Epithelial cell of esophagus (primary cell): ENCODE measurements at regions not wholly inside any gene's neighbourhood (a gene's known extent, or its start where the extent isn't known, plus 50 kb on each side); places are given as distances from the start of the nearest gene placed in this dataset.
"Not testable (repeated sequence)": the region's sequence is repeated elsewhere in the genome, so short reads cannot be mapped to it uniquely, and the experiment has no call there.

Experiments used
- DNase-seq: peaks from one replicate; pipeline ENCODE4 v3.0.0; 2010; ENCODE audit warnings: low read depth
- H3K4me3 ChIP-seq: 2 replicates; pipeline ENCODE4 v1.5.1; 2011; ENCODE audit warnings: mild to moderate bottlenecking, low read length, control low read depth
- TF ChIP-seq, protein P1 (sequence below): IDR thresholded peaks from 2 replicates; pipeline ENCODE4 v1.5.1; 2011; ENCODE audit warnings: low read depth, mild to moderate bottlenecking, low read length, control low read depth, inconsistent platforms; ENCODE audit not compliant: insufficient read depth; ENCODE audit errors: missing control alignments

DNA sequence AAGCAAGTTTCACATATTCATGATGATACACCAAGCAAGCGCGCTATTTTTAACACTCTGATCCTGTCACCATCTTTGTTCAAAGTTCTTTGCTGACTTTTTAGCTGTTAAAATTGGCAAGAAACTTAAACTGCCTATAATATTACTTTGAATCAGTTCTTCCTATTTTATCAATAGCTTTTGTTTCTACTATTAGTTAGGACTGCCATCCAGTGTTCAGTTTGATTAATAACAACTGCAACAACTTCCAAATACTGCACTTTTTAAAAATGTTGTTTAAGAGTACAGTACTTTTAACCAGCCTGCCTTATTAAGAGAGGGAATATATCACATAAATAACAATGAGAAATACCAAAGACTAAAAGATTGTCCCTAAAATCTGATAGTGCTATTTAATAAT is 614.3 kb downstream of the FAM133A start:
- no peak overlapping the region for H3K4me3 ChIP-seq
- no peak for DNase-seq
- TF ChIP-seq, protein P1, sequence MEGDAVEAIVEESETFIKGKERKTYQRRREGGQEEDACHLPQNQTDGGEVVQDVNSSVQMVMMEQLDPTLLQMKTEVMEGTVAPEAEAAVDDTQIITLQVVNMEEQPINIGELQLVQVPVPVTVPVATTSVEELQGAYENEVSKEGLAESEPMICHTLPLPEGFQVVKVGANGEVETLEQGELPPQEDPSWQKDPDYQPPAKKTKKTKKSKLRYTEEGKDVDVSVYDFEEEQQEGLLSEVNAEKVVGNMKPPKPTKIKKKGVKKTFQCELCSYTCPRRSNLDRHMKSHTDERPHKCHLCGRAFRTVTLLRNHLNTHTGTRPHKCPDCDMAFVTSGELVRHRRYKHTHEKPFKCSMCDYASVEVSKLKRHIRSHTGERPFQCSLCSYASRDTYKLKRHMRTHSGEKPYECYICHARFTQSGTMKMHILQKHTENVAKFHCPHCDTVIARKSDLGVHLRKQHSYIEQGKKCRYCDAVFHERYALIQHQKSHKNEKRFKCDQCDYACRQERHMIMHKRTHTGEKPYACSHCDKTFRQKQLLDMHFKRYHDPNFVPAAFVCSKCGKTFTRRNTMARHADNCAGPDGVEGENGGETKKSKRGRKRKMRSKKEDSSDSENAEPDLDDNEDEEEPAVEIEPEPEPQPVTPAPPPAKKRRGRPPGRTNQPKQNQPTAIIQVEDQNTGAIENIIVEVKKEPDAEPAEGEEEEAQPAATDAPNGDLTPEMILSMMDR = no peak

DNA sequence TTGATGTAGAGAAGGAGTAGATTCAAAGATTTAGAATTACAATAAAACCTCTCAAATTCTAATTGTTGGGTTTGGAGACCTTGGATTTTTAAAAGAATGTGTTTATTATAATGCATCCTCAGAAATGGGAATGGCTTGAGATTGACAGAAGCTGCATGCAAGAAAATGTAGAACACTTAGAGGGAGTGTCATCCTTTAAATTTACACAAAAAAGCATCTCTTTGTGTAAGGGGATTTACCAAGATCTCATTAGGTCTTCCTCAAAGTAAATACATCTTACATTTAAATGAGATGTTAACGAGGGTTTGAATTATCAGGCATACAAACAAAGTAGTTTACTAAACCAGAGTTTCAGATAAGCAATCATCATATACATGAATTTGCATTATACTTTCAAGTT is 615.0 kb downstream of the FAM133A start:
- TF ChIP-seq, protein P1 = no peak
- no peak for DNase-seq
- H3K4me3 ChIP-seq = no peak overlapping the region

DNA sequence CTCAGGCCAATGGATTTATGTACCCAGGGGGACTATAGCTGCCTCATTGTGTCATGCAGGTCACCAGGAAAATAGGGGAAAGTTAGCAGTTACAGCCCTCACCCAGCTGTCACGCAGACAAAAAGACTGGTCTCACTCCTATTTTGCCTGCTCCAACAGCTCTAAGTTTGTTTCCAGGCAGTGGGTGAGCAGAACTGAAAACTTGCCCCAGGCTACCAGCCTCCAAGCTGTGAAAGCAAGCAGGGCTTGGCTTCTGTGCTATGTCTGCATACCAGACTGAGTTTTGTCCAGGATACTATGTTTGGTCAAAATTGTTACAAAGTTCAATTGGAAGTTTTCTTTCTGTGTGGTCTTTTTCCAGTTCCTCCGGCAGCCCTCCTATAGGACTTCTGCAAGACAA is 628.4 kb downstream of the FAM133A start:
- TF ChIP-seq, protein P1 = no peak
- H3K4me3 ChIP-seq = no peak overlapping the region
- no peak for DNase-seq

DNA sequence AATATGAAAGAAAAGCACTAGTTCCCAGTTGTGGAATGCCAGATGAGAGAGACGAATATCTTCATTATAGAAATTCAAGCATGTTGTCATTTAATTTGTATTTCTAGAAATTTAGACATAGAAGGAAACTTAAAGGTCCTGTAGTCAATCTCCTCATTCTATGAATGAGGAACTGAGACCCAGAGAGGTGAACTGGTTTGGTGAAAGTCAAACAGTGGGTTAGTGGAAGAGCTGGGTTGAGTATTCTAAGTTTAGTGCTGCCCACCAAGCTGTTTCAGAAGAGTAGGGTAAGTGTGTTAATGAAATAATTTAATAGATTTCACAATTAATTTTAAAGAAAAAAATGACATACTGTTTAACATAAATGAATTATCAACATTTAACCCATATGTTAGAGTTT is 655.2 kb downstream of the FAM133A start:
- TF ChIP-seq, protein P1 = no peak
- no peak for DNase-seq
- H3K4me3 ChIP-seq = no peak overlapping the region

DNA sequence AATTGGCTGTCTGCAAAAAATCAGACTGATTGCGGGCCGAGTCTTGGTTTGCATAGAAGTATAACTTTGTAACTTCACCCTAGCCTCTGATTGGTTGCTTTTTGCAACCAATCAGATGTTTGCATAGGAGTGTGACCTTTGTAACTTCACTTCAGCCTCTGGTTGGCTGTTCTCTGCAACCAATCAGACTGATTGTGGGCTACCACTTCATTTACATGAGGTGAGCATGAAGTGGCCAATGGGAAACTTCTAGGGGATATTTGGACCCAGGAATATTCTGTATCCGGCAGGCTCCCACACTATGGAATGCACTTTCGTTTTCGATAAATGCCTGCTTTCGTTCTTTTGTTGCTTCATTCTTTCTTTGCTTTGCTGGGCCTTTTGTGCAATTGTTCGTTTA is 667.7 kb downstream of the FAM133A start:
- not testable (repeated sequence) for H3K4me3 ChIP-seq

DNA sequence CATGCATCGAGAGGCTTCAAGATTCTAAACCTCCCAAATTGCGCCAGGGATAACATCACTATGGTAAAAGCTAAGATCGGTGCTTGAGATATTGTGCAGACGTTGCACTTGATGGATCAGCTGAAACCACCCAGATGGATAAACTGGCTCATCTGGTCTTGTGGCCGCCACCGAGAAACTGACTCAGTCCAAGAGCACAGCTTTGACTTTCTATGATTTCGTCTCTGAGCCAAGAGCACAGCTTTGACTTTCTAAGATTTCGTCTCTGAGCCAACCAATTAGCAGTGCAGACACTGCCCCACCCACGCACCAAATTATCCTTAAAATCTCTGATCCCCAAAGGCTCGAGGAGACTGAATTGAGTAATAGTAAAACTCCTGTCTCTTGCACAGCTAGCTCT is 687.2 kb downstream of the FAM133A start:
- DNase-seq = peak; percentile 24
- H3K4me3 ChIP-seq = no peak overlapping the region
- TF ChIP-seq, protein P1 = no peak

More for the DNA sequence above, 667.7 kb downstream of the FAM133A start:
- DNase-seq = not testable (repeated sequence)

DNA sequence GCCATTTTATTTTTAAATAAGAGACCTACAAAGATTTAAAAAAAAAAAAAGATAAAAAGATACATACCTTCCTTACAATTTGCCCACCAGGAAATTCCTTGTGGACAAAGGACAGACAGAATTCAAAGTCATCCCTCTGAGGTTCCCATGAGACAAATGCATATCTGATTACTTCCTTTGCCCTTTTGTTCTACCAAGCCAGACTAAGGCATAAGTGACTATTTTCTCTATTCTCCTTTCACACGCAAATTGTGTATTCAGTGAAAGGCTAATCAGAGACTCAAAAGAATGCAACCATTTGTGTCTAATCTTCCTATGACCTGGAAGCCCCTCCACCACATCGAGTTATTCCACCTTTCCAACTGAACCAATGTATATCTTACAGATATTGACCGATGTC is 691.7 kb downstream of the FAM133A start:
- TF ChIP-seq, protein P1 = no peak
- H3K4me3 ChIP-seq = no peak overlapping the region
- no peak for DNase-seq

DNA sequence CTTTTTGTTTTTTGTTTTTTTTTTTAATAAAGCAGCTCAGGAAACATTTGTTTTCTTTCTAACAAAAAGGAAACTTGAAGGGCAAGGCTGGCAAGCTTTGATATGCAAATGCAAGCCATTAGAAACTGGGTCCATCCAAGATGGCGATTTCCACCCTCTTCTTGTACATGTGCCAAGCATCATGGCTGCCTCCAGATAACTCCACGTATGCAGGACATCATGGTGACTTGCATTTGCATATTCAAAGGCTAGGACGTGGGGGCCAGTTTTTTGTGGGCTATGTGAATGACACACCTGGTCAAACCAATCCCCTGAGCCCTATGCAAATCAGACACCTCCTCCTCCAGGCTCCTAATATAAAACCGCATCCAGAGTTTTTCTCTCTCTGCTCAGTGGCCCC is 692.6 kb downstream of the FAM133A start:
- TF ChIP-seq, protein P1 = no peak
- DNase-seq = no peak
- no peak overlapping the region for H3K4me3 ChIP-seq
